A549 (cell line): ENCODE measurements at regions not wholly inside any gene's neighbourhood (a gene's known extent, or its start where the extent isn't known, plus 50 kb on each side); places are given as distances from the start of the nearest gene placed in this dataset.

ENCODE experiments used
- ATAC-seq, 2 experiments: fragments of 200-7000 bp in 1 of 2; fragments of >200 bp in 1 of 2; cut with Nextera tagmentation in 1 of 2; cut with Tn5 transposase in 1 of 2; 3 replicates each; pipeline versions ENCODE4 v1.8.0 to v1.9.1; 2018 to 2020; ENCODE audit warnings: mild to moderate bottlenecking in 1 of 2, moderate library complexity in 1 of 2
- CTCF ChIA-PET: fragments of 300-600 bp; sonication (Branson Sonifier 250); formaldehyde crosslinking; extraction: SDS; loops from one replicate; lab custom pipeline; 2021; ENCODE audit warnings: antibody characterized with exemption, inconsistent platforms; lab: Yijun Ruan, JAX
- POLR2A ChIA-PET: fragments of 350-600 bp; formaldehyde crosslinking; extraction: SDS; loops from one replicate; lab custom pipeline; 2021; ENCODE audit warnings: antibody characterized with exemption, inconsistent platforms; lab: Yijun Ruan, JAX
- DNase-seq, 2 experiments: peaks; one replicate each; pipeline versions ENCODE4 v3.0.0 to v3.0.0-alpha.2; 2011 to 2016; ENCODE audit warnings: low read depth in 1 of 2, low spot score in 1 of 2
- FAIRE-seq: peaks from 2 replicates; lab custom pipeline; 2011; peaks lifted over from hg19 to GRCh38; lab: Jason Lieb, UNC
- H3K27ac ChIP-seq, 2 experiments: fragments of >200 bp; sonication (Bioruptor Twin); formaldehyde crosslinking; 3 replicates each; pipeline ENCODE4 v1.5.1; 2016 to 2017
- H3K4me1 ChIP-seq: fragments of >200 bp; sonication (Bioruptor Twin); formaldehyde crosslinking; 3 replicates; pipeline ENCODE4 v1.6.1; 2016
- H3K4me2 ChIP-seq: fragments of >200 bp; sonication (Bioruptor Twin); formaldehyde crosslinking; 3 replicates; pipeline ENCODE4 v1.6.1; 2016
- H3K4me3 ChIP-seq: fragments of >200 bp; sonication (Bioruptor Twin); formaldehyde crosslinking; 3 replicates; pipeline ENCODE4 v1.5.1; 2016
- H3K9me3 ChIP-seq: fragments of >200 bp; sonication (Bioruptor Twin); formaldehyde crosslinking; 3 replicates; pipeline ENCODE4 v1.6.1; 2016
- BHLHE40 ChIP-seq: IDR thresholded peaks from 2 replicates; pipeline ENCODE4 v1.6.1; 2012; ENCODE audit warnings: low read depth, low read length, inconsistent platforms
- CBX8 ChIP-seq: fragments of 200-600 bp; sonication (generic); IDR thresholded peaks from 2 replicates; pipeline ENCODE4 v1.6.1; 2016
- CEBPB ChIP-seq, 2 experiments: fragments of >200 bp in 1 of 2; sonication (Bioruptor Twin) in 1 of 2; formaldehyde crosslinking in 1 of 2; IDR thresholded peaks; 2 replicates each; pipeline ENCODE4 v1.6.1; 2012 to 2016
- CHD4 ChIP-seq: fragments of 200-600 bp; sonication (generic); IDR thresholded peaks from 2 replicates; pipeline ENCODE4 v1.6.1; 2016; ENCODE audit warnings: antibody characterized with exemption, mild to moderate bottlenecking, borderline replicate concordance
- EHMT2 ChIP-seq: fragments of 200-600 bp; sonication (generic); IDR thresholded peaks from 2 replicates; pipeline ENCODE4 v1.6.1; 2016; ENCODE audit warnings: antibody characterized with exemption, low read depth, mild to moderate bottlenecking, moderate library complexity
- ESRRA ChIP-seq: fragments of 150-350 bp; IDR thresholded peaks from 2 replicates; pipeline ENCODE4 v1.6.1; 2014; ENCODE audit warnings: mild to moderate bottlenecking, low read length, borderline replicate concordance
- FOSL2 ChIP-seq, 2 experiments: fragments of 450-650 bp in 1 of 2; fragments of >200 bp in 1 of 2; sonication (Bioruptor Twin) in 1 of 2; formaldehyde crosslinking; IDR thresholded peaks; 2 replicates each; pipeline versions ENCODE4 v1.5.0 to v1.6.1; 2016 to 2020; ENCODE audit warnings: mild to moderate bottlenecking in 1 of 2, moderate library complexity in 1 of 2
- GATA3 ChIP-seq: IDR thresholded peaks from 2 replicates; pipeline ENCODE4 v1.6.1; 2012; ENCODE audit warnings: borderline replicate concordance
- HDAC2 ChIP-seq: fragments of 200-600 bp; sonication (generic); IDR thresholded peaks from 2 replicates; pipeline ENCODE4 v1.6.1; 2016
- HOXB13 ChIP-seq: fragments of 250-450 bp; sonication (Bioruptor Pico); IDR thresholded peaks from 2 replicates; pipeline ENCODE4 v1.5.0; 2020; ENCODE audit warnings: low read depth, mild to moderate bottlenecking, moderate library complexity
- KDM5A ChIP-seq: fragments of 200-600 bp; sonication (generic); IDR thresholded peaks from 2 replicates; pipeline ENCODE4 v1.6.1; 2016; ENCODE audit warnings: antibody characterized with exemption, mild to moderate bottlenecking
- MYC ChIP-seq: IDR thresholded peaks from 2 replicates; pipeline ENCODE4 v1.6.1; 2012; ENCODE audit warnings: mild to moderate bottlenecking, inconsistent platforms, low read length, improper control_type of control experiment, borderline replicate concordance
- POLR2A ChIP-seq: IDR thresholded peaks from 2 replicates; pipeline ENCODE4 v1.6.1; 2012; ENCODE audit warnings: mild to moderate bottlenecking, low read length
- RAD21 ChIP-seq, 2 experiments: fragments of >200 bp in 1 of 2; sonication (Bioruptor Twin) in 1 of 2; formaldehyde crosslinking in 1 of 2; IDR thresholded peaks in 1 of 2; conservative IDR thresholded peaks in 1 of 2; 2 replicates in 1 of 2; 3 replicates in 1 of 2; pipeline ENCODE4 v1.6.1; 2012 to 2018; ENCODE audit warnings: inconsistent platforms in 1 of 2
- RARB ChIP-seq: fragments of 250-450 bp; sonication (Bioruptor Pico); IDR thresholded peaks from 2 replicates; pipeline ENCODE4 v1.8.0; 2021; ENCODE audit warnings: mild to moderate bottlenecking, moderate library complexity
- RCOR1 ChIP-seq: fragments of 150-350 bp; IDR thresholded peaks from 2 replicates; pipeline ENCODE4 v1.6.1; 2014; ENCODE audit warnings: antibody characterized with exemption, low read length, low read depth
- RNF2 ChIP-seq: fragments of 200-600 bp; sonication (generic); IDR thresholded peaks from 2 replicates; pipeline ENCODE4 v1.6.1; 2016; ENCODE audit warnings: low read depth, mild to moderate bottlenecking, antibody characterized with exemption, moderate library complexity, borderline replicate concordance
- TFCP2L1 ChIP-seq: fragments of 250-450 bp; sonication (Bioruptor Pico); IDR thresholded peaks from 2 replicates; pipeline ENCODE4 v1.5.0; 2021; ENCODE audit warnings: mild to moderate bottlenecking
- WGBS: methylation state at CpG from one replicate; pipeline ENCODE4 v1.1.6; 2017; ENCODE audit errors: missing lambda C conversion rate; 5-methylcytosine and 5-hydroxymethylcytosine counted together
- TF ChIP-seq, protein P1 (sequence below): fragments of 250-450 bp; sonication (Bioruptor Pico); IDR thresholded peaks from 2 replicates; pipeline ENCODE4 v1.5.0; 2020; ENCODE audit warnings: low read depth, mild to moderate bottlenecking, moderate library complexity
- TF ChIP-seq, protein P2 (sequence below): fragments of 150-350 bp; IDR thresholded peaks from 2 replicates; pipeline ENCODE4 v1.6.1; 2014; ENCODE audit warnings: low read depth, mild to moderate bottlenecking, low read length
- TF ChIP-seq, protein P3 (sequence below): fragments of 200-600 bp; sonication (generic); IDR thresholded peaks from 2 replicates; pipeline ENCODE4 v1.6.1; 2016; ENCODE audit warnings: antibody characterized with exemption, mild to moderate bottlenecking, moderate library complexity
- TF ChIP-seq, protein P4 (sequence below): IDR thresholded peaks from 2 replicates; pipeline ENCODE4 v1.6.1; 2012

DNA sequence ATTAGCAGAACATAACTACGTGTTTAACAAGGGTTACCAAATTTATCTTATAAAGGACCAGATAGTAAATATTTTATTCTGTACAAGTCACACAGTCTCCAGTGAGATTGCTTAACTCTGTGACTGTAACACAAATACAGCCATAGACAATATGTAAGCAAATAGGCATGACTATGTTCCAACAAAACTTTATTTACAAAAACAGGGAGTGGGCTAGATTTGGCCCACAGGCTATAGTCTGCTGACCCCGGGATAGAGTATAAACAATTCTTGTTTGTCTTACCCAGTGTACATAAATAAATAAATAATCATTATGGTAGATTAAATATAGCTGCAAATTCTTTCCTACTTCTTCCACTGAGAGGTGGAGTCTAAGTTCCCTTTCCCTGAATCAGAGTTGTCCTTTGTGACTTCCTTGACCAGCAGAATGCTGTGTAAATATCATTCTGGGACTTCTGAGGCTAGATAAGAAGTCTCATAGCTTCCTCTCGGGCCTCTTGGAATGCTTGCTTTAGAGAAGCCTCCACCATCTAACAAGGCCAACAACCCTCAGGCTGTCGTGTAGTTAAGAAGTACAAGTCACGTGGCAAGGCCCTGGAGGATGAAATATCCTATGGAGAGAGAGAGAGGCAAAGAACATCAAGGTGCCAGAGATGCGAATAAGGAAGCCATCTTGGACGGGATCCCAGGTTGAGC, 59.1 kb upstream of the TMEM244 start (continued):
- TF ChIP-seq RNF2 (no peak), TFCP2L1 (CRISPR knock-in tag) (no peak), RCOR1 (no peak), CEBPB (IDR thresholded peaks at IDR 0.05) (peak; percentile 37 to 74; a peak in 2 of 4 replicates), ESRRA (no peak), CHD4 (no peak), GATA3 (peak; percentile 48; the same call in 1 of the 2 replicates), HDAC2 (no peak), FOSL2 (IDR thresholded peaks at IDR 0.05) (no peak), FOSL2 (CRISPR knock-in tag; IDR thresholded peaks at IDR 0.05) (peak; percentile 74), RAD21 (conservative IDR thresholded peaks at IDR 0.05 in 1 of 2, IDR thresholded peaks at IDR 0.05 in 1 of 2) (no peak), MYC (no peak), POLR2A (no peak), CBX8 (no peak), KDM5A (no peak), RARB (CRISPR knock-in tag) (no peak), HOXB13 (CRISPR knock-in tag) (no peak), EHMT2 (no peak)
- TF ChIP-seq, protein P1, sequence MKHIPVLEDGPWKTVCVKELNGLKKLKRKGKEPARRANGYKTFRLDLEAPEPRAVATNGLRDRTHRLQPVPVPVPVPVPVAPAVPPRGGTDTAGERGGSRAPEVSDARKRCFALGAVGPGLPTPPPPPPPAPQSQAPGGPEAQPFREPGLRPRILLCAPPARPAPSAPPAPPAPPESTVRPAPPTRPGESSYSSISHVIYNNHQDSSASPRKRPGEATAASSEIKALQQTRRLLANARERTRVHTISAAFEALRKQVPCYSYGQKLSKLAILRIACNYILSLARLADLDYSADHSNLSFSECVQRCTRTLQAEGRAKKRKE (CRISPR knock-in tag) = no peak
- TF ChIP-seq, protein P2, sequence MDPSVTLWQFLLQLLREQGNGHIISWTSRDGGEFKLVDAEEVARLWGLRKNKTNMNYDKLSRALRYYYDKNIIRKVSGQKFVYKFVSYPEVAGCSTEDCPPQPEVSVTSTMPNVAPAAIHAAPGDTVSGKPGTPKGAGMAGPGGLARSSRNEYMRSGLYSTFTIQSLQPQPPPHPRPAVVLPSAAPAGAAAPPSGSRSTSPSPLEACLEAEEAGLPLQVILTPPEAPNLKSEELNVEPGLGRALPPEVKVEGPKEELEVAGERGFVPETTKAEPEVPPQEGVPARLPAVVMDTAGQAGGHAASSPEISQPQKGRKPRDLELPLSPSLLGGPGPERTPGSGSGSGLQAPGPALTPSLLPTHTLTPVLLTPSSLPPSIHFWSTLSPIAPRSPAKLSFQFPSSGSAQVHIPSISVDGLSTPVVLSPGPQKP = no peak
- TF ChIP-seq, protein P3, sequence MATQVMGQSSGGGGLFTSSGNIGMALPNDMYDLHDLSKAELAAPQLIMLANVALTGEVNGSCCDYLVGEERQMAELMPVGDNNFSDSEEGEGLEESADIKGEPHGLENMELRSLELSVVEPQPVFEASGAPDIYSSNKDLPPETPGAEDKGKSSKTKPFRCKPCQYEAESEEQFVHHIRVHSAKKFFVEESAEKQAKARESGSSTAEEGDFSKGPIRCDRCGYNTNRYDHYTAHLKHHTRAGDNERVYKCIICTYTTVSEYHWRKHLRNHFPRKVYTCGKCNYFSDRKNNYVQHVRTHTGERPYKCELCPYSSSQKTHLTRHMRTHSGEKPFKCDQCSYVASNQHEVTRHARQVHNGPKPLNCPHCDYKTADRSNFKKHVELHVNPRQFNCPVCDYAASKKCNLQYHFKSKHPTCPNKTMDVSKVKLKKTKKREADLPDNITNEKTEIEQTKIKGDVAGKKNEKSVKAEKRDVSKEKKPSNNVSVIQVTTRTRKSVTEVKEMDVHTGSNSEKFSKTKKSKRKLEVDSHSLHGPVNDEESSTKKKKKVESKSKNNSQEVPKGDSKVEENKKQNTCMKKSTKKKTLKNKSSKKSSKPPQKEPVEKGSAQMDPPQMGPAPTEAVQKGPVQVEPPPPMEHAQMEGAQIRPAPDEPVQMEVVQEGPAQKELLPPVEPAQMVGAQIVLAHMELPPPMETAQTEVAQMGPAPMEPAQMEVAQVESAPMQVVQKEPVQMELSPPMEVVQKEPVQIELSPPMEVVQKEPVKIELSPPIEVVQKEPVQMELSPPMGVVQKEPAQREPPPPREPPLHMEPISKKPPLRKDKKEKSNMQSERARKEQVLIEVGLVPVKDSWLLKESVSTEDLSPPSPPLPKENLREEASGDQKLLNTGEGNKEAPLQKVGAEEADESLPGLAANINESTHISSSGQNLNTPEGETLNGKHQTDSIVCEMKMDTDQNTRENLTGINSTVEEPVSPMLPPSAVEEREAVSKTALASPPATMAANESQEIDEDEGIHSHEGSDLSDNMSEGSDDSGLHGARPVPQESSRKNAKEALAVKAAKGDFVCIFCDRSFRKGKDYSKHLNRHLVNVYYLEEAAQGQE = no peak
- TF ChIP-seq, protein P4, sequence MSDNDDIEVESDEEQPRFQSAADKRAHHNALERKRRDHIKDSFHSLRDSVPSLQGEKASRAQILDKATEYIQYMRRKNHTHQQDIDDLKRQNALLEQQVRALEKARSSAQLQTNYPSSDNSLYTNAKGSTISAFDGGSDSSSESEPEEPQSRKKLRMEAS = 0 out of 2 replicates have a peak, but pooled peaks have one; percentile 15

DNA sequence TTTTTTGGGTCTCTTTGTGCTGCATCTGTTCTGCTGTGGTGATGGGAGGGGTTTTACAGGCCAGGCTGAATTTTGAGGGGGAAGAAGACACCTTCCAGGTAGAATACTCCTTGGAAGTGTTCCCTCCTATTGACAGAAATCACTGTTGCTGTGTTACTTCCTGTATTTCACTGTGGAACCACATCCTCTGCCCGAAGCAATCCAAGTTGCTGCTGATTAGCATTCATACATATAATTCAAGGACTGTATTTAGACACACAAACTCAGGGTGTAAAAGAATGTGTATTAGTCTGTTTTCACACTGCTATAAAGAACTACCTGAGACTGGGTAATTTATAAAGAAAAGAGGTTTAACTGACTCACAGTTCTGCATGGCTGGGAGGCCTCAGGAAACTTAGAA, 50.6 kb upstream of the TMEM244 start:
- no peak for TF ChIP-seq BHLHE40
- TF ChIP-seq, all 56 proteins: peak for 0
- POLR2A ChIA-PET = no interaction called here
- H3K4me3 ChIP-seq = no peak overlapping the region
- no peaks in the 10 kb centered on the region for H3K9me3 ChIP-seq
- H3K4me2 ChIP-seq = no peak overlapping the region
- WGBS = 57% methylated on average over 1 of the region's 1 CpG
- no peak for FAIRE-seq
- no peaks in the 10 kb centered on the region for H3K4me1 ChIP-seq
- no peak for DNase-seq
- no peak overlapping the region for H3K27ac ChIP-seq
- CTCF ChIA-PET = no interaction called here
- ATAC-seq = no peak
